ENCODE measurements at regions not wholly inside any gene's neighbourhood (a gene's known extent, or its start where the extent isn't known, plus 50 kb on each side); places are given as distances from the start of the nearest gene placed in this dataset.
"Not testable (repeated sequence)": the region's sequence is repeated elsewhere in the genome, so short reads cannot be mapped to it uniquely, and the experiment has no call there.

DNA sequence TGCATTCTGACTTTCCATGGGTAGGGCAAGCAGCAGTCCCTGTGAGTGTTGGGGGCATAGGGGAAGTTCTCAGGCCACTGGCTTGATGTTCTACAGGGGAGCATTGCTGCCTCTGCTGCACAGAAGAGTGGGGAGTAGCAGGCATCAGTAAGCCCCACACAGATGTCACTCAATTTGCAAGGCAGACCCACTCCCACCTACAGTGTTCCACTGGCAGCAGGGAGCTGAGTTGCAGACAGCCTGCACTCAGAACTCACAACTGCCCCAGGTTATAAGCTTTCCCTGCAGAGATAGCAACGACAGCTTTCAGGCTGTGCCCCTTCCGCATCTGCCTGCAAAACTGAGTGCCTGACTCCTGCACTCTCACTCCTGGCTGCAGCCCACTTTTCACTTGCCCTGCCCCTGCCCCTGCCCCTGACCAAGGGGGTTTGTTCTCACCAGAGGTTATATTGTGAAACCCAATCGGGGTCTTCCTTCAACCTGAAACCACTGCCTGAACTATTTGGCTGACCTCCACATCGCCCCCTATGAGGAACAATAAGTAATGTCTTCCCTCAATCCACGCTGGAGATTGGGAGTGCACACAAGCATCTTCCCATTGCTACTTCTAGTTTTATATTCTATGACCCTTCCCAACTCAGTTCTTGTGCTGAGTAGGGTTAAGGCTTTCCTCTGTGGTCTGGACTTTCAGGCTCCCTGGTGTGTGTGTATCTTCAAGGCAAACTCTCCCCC lies 227.4 kb upstream of the CXorf51B start:
- no peak for ATAC-seq
- DNase-seq (ENCODE audit: low spot score) = no peak
- intact Hi-C loops (cut with DNase I) = no loop called here

DNA sequence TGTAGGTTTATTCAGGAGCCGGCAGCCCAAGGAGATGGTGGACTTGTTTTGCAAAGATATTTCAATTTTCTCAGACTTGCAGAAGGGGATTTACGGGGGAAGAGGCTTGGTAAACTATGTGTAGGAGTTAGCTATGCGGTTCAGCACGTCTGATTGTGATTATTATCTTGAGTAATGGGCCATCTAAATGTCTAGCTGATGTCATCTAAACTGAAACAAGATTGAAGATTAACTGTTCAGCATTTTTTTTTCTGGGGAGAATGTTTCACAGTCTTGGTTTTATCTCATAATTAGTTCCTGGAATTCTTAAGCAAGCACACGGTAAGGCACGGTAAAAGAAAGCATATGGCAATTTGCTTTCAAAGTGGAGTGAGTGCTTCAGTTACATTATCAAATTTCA lies 207.3 kb upstream of the CXorf51B start:
- ATAC-seq (no peak), DNase-seq (ENCODE audit: low spot score) (no peak)
- intact Hi-C loops (cut with DNase I) = no loop called here

DNA sequence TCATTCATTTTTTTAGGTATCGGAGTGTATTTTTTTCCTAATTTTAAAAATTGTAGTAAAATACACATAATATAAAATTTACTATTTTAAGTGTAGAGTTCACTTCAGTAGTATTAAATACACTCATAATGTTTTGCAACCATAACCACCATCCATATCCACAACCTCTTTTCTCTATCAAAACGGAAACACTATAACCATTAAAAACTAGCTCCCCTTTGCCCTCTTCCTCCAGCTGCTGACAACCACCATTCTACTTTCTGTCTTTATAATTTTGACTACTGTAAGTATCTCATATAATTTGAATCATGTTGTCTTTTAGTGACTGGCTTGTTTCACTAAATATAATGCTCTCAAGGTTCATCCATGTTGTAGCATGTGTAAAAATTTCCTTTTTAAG lies 205.4 kb upstream of the CXorf51B start:
- ATAC-seq (no peak), DNase-seq (ENCODE audit: low spot score) (no peak)
- intact Hi-C loops (cut with DNase I) = no loop called here

DNA sequence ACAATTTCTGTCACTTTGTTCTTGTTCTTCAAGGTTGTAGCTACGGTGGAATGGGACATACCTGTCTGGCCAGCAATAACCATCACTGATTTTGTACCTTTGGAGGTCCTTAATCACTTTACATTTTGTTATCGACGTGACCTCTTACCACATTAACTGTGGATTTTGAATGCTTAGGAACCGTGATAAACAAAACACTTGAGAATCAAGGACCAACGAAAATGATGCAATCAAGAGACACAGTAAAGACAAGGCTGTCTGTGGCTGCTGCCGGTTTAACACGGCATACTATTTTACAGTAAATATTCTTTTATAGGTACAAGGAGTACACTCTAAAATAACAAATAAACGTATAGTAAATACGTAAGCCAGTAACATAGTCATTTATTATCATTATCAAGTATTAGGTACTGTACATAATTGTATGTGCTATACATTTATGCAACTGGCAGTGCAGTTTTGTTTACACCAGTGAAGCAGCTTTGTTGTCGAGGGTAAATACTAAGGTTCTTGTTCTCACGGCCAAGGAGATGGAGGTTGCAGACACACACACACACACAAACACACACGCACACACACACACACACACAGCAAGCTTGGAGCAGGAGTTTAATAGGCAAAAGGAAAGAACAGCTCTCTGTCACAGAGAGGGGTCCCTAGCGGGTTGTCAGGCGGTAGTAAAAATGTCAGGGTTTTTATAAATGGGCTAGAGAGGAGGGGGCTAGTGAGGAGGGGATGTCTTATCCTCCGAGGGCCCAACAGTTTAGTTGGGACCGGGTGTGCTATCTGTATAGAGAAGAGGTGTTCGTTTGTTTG lies 194.7 kb upstream of the CXorf51B start:
- ATAC-seq (no peak), DNase-seq (ENCODE audit: low spot score) (no peak)
- intact Hi-C loops (cut with DNase I) = no loop called here

DNA sequence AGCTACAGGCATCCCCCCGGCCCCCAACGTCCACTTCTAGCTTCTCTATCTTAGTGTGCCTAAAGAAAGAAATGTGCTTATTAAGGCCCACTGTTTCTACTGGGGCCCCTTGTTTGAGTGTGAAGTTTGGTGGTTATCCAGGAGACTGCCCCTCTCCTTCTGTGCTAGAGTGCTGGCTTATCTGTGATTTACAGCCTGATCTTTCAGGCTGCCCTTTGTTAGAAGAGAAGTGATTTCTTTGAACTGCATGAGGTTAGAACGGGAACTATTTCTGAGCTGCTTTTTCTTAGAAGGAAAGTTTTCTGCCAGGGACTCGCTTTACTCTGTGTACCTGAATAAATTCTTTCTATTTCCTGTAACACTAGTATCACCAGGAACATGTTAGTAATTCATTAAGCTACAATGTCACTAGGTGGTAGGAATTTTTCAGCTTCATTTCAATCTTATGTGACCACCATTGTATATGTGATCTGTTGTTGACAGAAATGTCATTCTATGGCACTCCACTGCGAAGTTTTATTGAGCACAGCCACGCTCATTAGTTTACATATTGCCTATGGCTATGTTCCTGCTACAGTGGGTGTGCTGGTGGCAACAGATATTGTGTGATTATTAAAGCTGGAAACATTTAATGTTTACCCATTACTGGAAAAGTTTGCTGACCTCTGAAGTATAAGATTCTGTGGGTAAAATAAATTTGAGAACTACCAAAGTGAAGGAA lies 193.8 kb upstream of the CXorf51B start:
- DNase-seq (ENCODE audit: low spot score) (no peak), ATAC-seq (no peak)
- intact Hi-C loops (cut with DNase I) = no loop called here

DNA sequence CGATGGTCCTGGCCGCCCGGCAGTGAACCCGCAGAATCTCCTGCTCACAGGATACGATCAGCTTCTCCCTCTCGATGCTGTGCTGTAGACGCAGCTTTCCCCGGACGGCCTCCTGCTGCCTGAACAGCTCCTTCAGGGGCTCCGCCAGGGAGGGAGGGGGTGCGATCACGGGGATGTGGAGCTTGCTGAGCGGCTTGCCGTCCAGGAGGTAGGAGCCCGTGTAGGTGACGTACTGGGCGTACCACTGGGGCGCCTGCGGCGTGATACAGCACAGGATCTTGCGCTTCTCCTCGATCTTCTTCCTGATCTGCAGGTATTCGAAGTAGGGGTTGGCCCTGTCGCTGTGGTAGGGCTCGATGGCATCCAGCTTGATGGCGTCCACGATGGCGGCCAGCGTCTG lies 189.6 kb upstream of the CXorf51B start:
- ATAC-seq; DNase-seq (ENCODE audit: low spot score); intact Hi-C loops (cut with DNase I): not testable (repeated sequence)

DNA sequence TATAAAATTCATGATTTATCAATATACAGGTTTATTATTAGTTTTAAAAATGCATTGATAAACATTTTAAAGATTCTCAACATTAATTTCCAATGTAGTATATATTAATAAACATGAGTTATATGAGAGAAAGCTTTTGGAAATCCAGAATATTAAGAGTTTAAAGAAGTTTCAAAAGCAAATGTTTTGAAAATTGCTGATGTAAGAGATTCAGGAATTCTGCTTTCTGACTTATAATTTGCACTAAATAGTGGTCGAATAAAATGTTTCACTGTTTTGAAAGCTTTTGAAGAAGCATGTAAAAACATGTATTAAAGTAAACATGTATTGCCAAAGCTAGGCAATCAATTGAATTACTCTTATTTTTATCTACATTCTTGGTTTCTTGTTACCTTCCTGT lies 151.2 kb upstream of the CXorf51B start:
- ATAC-seq = no peak
- DNase-seq (ENCODE audit: low spot score) = no peak
- intact Hi-C loops (cut with DNase I) = no loop called here

DNA sequence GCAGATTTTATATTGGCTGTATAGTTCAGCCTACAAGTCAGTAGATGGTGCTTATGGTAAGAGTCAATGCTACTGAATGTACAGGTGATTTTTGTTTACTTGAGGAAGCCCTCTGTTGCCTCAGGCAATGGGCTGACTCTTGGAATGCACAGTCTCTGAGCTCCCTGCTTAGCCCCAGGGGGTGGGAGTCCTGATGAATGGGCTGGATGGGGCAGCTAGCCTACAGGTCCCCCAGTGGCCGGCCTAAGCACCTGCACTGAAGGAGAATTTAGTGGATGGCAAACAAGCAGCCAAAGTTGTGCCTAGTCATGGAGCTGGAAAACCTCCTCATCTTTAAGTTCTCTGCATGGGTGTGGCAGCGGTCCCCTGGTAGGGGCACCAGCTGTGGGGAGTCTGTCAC lies 101.8 kb upstream of the CXorf51B start:
- intact Hi-C loops (cut with DNase I) = loop anchor here (1.0 kb wide), 1 partner anchor 34 kb away; no protein-coding TSS in a partner anchor
- DNase-seq (ENCODE audit: low spot score) (no peak), ATAC-seq (no peak)

DNA sequence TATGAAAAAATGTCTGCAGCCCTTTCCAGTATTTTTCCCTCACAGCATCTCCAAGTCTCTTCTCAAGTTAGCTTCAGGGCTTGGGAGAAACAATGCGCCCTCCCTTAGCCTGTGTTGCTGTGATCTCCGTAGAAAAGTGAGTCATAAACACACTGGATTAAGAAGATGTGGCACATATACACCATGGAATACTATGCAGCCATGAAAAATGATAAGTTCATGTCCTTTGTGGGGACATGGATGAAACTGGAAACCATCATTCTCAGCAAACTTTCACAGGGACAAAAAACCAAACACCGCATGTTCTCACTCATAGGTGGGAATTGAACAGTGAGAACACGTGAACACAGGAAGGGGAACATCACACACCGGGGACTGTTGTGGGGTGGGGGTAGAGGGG lies 100.7 kb upstream of the CXorf51B start:
- not testable (repeated sequence) for DNase-seq (ENCODE audit: low spot score); ATAC-seq
- intact Hi-C loops (cut with DNase I) = loop anchor here (1.0 kb wide), 1 partner anchor 36 kb away; no protein-coding TSS in a partner anchor

DNA sequence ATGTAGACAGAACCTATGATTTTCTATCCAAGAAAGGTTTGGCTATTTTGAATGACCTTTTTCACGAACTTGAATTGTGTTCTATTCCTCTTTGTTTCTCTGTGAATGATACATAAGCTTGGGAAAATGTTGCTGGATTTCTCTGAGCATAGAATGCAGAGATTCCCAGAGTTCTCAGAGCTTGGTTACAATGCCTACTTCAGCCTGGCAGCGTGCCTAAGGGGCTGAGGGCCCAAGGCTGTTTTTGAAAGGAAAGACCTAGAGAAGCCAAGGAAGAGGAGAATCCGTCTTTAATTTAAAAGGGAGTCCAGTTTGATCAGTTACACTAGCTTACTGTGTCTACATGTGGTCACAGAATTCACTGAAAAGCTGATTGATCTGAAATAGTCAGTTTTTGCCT lies 55.3 kb upstream of the CXorf51B start:
- intact Hi-C loops (cut with DNase I) = no loop called here
- no peak for DNase-seq (ENCODE audit: low spot score)
- no peak for ATAC-seq

DNA sequence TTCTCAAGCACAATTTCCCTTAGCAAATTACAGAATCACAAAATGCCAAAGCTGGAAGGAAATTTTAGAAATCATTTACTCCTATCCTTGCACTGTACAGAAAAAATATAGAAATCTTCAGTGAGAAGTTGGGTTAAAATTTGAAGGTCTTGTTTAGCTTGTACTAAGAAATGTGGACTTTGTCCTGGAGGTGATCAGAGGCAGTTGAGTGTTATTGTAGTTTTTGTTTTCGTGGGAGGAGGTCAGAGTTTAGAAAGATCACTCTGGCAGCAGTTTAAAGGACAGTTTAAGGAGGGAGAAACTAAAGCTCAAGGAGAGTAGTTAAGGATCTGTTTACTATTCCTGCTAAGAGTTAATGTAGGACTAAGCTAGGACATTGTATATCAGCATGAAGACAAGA lies 54.4 kb upstream of the CXorf51B start:
- intact Hi-C loops (cut with DNase I) = no loop called here
- ATAC-seq = no peak
- no peak for DNase-seq (ENCODE audit: low spot score)

Measured in sciatic nerve (tissue), 2 donors.